Brain microvascular endothelial cell (primary cell): ENCODE measurements at regions not wholly inside any gene's neighbourhood (a gene's known extent, or its start where the extent isn't known, plus 50 kb on each side); places are given as distances from the start of the nearest gene placed in this dataset.
"Not testable (repeated sequence)": the region's sequence is repeated elsewhere in the genome, so short reads cannot be mapped to it uniquely, and the experiment has no call there.

ENCODE experiments used
- DNase-seq: peaks from one replicate; pipeline ENCODE4 v3.0.0-alpha.2; 2020
- H3K27ac ChIP-seq: fragments of 250-450 bp; sonication (Bioruptor Pico); 2 replicates; pipeline ENCODE4 v1.5.1; 2020; ENCODE audit warnings: mild to moderate bottlenecking, moderate library complexity
- H3K27me3 ChIP-seq: fragments of 250-450 bp; sonication (Bioruptor Pico); replicated peaks from 2 replicates; pipeline ENCODE4 v1.5.1; 2020; ENCODE audit warnings: mild to moderate bottlenecking
- H3K36me3 ChIP-seq: fragments of 250-450 bp; sonication (Bioruptor Pico); replicated peaks from 2 replicates; pipeline ENCODE4 v1.5.1; 2020; ENCODE audit warnings: mild to moderate bottlenecking
- H3K4me3 ChIP-seq: 2 replicates; pipeline ENCODE4 v1.5.1; 2011; ENCODE audit warnings: low read depth, mild to moderate bottlenecking, control low read depth, low read length, moderate library complexity
- in situ Hi-C: cut with HindIII; loops from 2 replicates; pipeline ENCODE4 v1.10.0; 2017; ENCODE audit warnings: low sequenced_read_pairs, low pct_ligation_motif_present
- TF ChIP-seq, protein P1 (sequence below): IDR thresholded peaks from 2 replicates; pipeline ENCODE4 v1.5.1; 2011; ENCODE audit warnings: low read depth, mild to moderate bottlenecking, moderate library complexity, low read length, control low read depth, inconsistent platforms; ENCODE audit errors: missing control alignments

DNA sequence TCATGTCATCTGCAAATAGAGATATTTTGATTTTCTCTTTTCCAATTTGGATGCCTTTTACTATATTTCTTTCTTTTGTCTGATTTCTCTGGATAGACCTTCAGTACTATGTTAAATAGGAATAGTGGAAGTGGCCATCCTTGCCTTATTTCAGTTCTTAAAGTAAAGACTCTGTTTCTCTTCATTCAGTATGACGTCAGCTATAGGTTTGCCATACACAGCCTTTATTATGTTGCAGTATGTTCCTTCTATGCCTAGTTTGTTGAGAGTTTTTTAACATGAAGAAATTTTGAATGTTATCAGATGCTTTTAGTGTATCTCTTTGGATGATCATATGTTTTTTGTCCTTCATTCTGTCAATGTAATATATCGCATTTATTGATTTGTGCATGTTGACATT lies 566.7 kb upstream of the ROBO1 start:
- Histone ChIP-seq H3K27ac (no peak overlapping the region), H3K36me3 (no peaks in the 10 kb centered on the region), H3K4me3 (no peak overlapping the region), H3K27me3 (no peaks in the 10 kb centered on the region)
- no peak for DNase-seq
- TF ChIP-seq, protein P1, sequence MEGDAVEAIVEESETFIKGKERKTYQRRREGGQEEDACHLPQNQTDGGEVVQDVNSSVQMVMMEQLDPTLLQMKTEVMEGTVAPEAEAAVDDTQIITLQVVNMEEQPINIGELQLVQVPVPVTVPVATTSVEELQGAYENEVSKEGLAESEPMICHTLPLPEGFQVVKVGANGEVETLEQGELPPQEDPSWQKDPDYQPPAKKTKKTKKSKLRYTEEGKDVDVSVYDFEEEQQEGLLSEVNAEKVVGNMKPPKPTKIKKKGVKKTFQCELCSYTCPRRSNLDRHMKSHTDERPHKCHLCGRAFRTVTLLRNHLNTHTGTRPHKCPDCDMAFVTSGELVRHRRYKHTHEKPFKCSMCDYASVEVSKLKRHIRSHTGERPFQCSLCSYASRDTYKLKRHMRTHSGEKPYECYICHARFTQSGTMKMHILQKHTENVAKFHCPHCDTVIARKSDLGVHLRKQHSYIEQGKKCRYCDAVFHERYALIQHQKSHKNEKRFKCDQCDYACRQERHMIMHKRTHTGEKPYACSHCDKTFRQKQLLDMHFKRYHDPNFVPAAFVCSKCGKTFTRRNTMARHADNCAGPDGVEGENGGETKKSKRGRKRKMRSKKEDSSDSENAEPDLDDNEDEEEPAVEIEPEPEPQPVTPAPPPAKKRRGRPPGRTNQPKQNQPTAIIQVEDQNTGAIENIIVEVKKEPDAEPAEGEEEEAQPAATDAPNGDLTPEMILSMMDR: no peak
- in situ Hi-C loops: no loop called here

DNA sequence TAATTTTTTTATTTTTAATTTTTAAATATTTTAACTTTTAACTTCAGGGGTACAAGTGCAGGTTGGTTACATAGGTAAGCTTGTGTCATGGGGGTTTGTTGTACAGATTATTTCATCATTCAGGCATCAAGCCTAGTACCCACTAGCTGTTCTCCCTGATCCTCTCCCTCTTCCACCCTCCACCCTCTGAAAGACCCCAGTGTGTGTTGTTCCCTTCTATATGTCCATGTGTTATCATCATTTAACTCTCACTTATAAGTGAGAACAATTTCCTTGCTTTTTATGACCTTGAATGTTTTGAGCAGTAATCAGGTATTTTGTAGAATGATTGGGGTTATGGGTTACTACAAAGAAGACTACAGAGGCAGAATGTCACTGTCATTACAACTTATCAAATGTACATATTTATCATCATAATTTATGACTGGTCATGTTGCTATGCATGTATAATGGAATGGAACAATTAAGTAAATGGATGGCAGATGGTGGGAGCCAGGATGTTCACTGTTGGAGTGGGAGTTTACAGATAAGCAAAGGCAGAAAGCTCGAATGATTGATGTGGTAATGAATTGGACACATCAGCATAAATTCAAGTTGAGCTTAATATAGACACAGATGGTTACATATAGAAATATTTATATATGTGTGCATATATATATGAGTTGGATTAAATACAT lies 563.8 kb upstream of the ROBO1 start:
- TF ChIP-seq, protein P1: no peak
- Histone ChIP-seq H3K27me3 (no peaks in the 10 kb centered on the region), H3K27ac (no peak overlapping the region), H3K36me3 (no peaks in the 10 kb centered on the region), H3K4me3 (no peak overlapping the region)
- in situ Hi-C loops: no loop called here
- no peak for DNase-seq

DNA sequence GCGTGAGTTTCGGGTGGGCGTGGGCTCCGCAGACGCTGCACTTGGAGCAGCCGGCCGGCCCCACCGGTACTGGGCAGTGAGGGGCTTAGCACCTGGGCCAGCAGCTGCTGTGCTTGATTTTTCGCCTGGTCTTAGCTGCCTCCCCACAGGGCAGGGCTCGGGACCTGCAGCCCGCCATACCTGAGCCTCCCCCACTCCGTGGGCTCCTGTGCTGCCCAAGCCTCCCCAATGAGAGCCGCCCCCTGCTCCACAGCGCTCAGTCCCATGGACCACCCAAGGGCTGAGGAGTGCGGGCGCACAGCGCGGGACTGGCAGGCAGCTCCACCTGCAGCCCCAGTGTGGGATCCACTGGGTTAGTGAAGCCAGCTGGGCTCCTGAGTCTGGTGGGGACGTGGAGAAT lies 546.7 kb upstream of the ROBO1 start:
- H3K27me3 ChIP-seq, H3K36me3 ChIP-seq, H3K27ac ChIP-seq, in situ Hi-C loops, DNase-seq, H3K4me3 ChIP-seq: not testable (repeated sequence)

DNA sequence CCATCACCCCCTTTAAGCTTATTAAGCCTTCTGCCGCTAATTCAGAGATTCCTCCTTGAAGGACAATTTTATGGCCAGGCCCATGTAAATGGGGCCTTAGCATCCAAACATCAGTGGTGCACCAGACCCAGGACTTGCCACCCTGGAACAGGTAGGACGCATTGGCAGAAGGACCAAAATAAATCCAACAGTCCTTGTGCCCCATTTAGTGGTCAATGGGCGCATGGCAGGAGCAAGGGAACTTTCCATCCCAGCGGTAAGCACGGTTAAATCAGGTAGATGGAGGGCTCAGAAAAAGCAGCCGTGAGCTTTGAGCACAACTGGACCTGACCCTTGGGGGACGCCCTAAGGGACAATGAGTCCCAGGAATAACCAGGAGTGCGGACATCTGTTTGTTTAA lies 540.8 kb upstream of the ROBO1 start:
- DNase-seq: no peak
- TF ChIP-seq, protein P1: peak; percentile 5
- Histone ChIP-seq H3K27ac (no peak overlapping the region), H3K27me3 (no peaks in the 10 kb centered on the region), H3K4me3 (no peak overlapping the region), H3K36me3 (no peaks in the 10 kb centered on the region)
- in situ Hi-C loops: no loop called here

DNA sequence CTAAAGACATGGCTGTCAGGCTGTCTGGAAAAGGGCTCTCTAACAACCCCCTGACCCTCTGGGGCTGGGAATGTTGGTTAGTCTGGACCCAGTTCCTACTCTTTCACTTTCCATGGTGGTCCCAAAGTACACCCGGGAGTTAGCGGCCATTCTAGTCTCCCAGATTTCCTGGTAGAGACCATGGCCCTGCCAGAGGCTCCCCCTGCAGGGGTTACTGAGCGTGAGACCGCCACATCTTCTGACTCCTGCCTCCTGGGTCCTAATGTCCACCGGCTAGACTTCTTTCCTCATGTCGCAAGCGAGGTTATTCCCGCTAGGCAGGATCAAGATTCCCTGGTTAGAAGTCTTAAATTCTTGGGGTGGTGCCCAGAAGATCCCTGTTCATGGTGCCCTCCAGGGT lies 540.0 kb upstream of the ROBO1 start:
- no peaks in the 10 kb centered on the region for H3K27me3 ChIP-seq
- no peak overlapping the region for H3K27ac ChIP-seq
- in situ Hi-C loops: no loop called here
- no peak for DNase-seq
- TF ChIP-seq, protein P1: no peak
- H3K36me3 ChIP-seq: no peaks in the 10 kb centered on the region
- H3K4me3 ChIP-seq: no peak overlapping the region

DNA sequence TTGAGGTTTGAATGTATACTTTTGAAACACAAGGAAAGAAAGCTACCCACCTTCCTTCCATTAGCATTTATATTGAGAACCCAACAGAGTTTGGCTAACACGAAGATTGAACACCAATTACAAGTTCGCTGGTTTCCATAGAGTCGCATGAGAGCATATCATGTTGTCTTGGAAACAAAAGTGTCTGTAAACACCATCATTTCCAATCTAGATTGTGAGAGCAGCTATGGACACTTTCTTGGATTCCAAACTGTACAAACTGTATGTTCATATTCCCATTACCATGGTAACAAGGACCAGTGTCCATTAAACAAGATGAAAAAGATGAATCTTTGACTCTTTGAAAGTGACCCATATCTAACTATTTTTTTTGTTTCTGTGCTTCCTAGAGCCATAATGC lies 529.9 kb upstream of the ROBO1 start:
- TF ChIP-seq, protein P1: no peak

More for the DNA sequence above, 529.9 kb upstream of the ROBO1 start:
- peak; percentile 1 for DNase-seq
- in situ Hi-C loops: no loop called here
- Histone ChIP-seq H3K27ac (no peak overlapping the region), H3K27me3 (no peaks in the 10 kb centered on the region), H3K4me3 (no peak overlapping the region), H3K36me3 (no peaks in the 10 kb centered on the region)
